GM12878 (cell line): ENCODE measurements at regions not wholly inside any gene's neighbourhood (a gene's known extent, or its start where the extent isn't known, plus 50 kb on each side); places are given as distances from the start of the nearest gene placed in this dataset.

ENCODE experiments used
- ATAC-seq: fragments of 200-7000 bp; cut with Tn5 transposase; 3 replicates; pipeline ENCODE4 v1.9.1; 2020; ENCODE audit warnings: mild to moderate bottlenecking, moderate library complexity
- BruUV-seq: library from RNA; stranded (reverse); fragments of 400-500 nt; replicated peaks from 2 replicates; lab custom pipeline; 2021; lab: Mats Ljungman, UMichigan
- CTCF ChIA-PET: fragments of 300-600 bp; sonication (Branson Sonifier 250); formaldehyde crosslinking; extraction: SDS; loops from one replicate; lab custom pipeline; 2021; ENCODE audit warnings: inconsistent platforms; lab: Yijun Ruan, JAX
- POLR2A ChIA-PET: fragments of 350-600 bp; formaldehyde crosslinking; extraction: SDS; loops from one replicate; lab custom pipeline; 2021; ENCODE audit warnings: inconsistent platforms; lab: Charles Lee
- RAD21 ChIA-PET: fragments of 300-600 bp; sonication (Branson Sonifier 250); formaldehyde crosslinking; loops from one replicate; lab custom pipeline; 2023; ENCODE audit warnings: antibody characterized with exemption; ENCODE audit not compliant: unreplicated experiment; lab: Charles Lee
- SMC1A ChIA-PET: fragments of 300-600 bp; sonication (Branson Sonifier 250); formaldehyde crosslinking; loops from one replicate; lab custom pipeline; 2023; ENCODE audit not compliant: unreplicated experiment, uncharacterized antibody; lab: Charles Lee
- DNase-seq: peaks from one replicate; pipeline ENCODE4 v3.0.0-alpha.2; 2011; ENCODE audit warnings: low read depth, low spot score
- FAIRE-seq: peaks from 3 replicates; lab custom pipeline; 2011; peaks lifted over from hg19 to GRCh38; lab: Jason Lieb, UNC
- H2AFZ ChIP-seq: 2 replicates; pipeline ENCODE4 v1.6.0; 2011; ENCODE audit warnings: low read depth, low read length, control low read depth; ENCODE audit not compliant: control insufficient read depth
- H3K27ac ChIP-seq: 2 replicates; pipeline ENCODE4 v1.5.1; 2011; ENCODE audit warnings: control low read depth; ENCODE audit not compliant: control insufficient read depth, insufficient read depth
- H3K27me3 ChIP-seq, 2 experiments: replicated peaks in 1 of 2; 2 replicates each; pipeline versions ENCODE4 v1.6.0 to v1.6.1; 2011; ENCODE audit warnings: low read length in 1 of 2; ENCODE audit not compliant: control insufficient read depth in 2 of 2, insufficient read depth in 2 of 2
- H3K36me3 ChIP-seq, 2 experiments: 2 replicates each; pipeline ENCODE4 v1.5.1; 2011; ENCODE audit warnings: low read length in 1 of 2; ENCODE audit not compliant: control insufficient read depth in 2 of 2, insufficient read depth in 2 of 2
- H3K4me1 ChIP-seq: 2 replicates; pipeline ENCODE4 v1.6.1; 2011; ENCODE audit warnings: mild to moderate bottlenecking, low read length, moderate library complexity, mixed read lengths; ENCODE audit not compliant: control insufficient read depth, insufficient read depth
- H3K4me2 ChIP-seq: 2 replicates; pipeline ENCODE4 v1.6.0; 2011; ENCODE audit warnings: control low read depth; ENCODE audit not compliant: control insufficient read depth, insufficient read depth
- H3K4me3 ChIP-seq: fragments of 200-600 bp; sonication (generic); 2 replicates; pipeline ENCODE4 v1.5.1; 2016
- H3K79me2 ChIP-seq: 2 replicates; pipeline ENCODE4 v1.6.0; 2011; ENCODE audit warnings: low read length; ENCODE audit not compliant: control insufficient read depth, insufficient read depth
- H3K9ac ChIP-seq: 2 replicates; pipeline ENCODE4 v1.8.0; 2011; ENCODE audit warnings: low read length, control low read depth, mixed read lengths; ENCODE audit not compliant: control insufficient read depth, insufficient read depth
- H3K9me3 ChIP-seq: replicated peaks from 3 replicates; pipeline ENCODE4 v1.5.1; 2011; ENCODE audit warnings: mild to moderate bottlenecking, low read length; ENCODE audit not compliant: control insufficient read depth, insufficient read depth
- H4K20me1 ChIP-seq: 2 replicates; pipeline ENCODE4 v1.6.0; 2011; ENCODE audit not compliant: control insufficient read depth, insufficient read depth
- ATF7 ChIP-seq: fragments of 450-650 bp; IDR thresholded peaks from 2 replicates; pipeline ENCODE4 v1.6.1; 2016; ENCODE audit warnings: low read depth, mild to moderate bottlenecking
- BACH1 ChIP-seq: fragments of 450-650 bp; IDR thresholded peaks from 2 replicates; pipeline ENCODE4 v1.6.1; 2017; ENCODE audit warnings: mild to moderate bottlenecking, borderline replicate concordance
- CBFB ChIP-seq: IDR thresholded peaks from 2 replicates; pipeline ENCODE4 v1.6.1; 2016; ENCODE audit warnings: antibody characterized with exemption, low read depth
- CBX5 ChIP-seq: sonication (generic); IDR thresholded peaks from 2 replicates; pipeline ENCODE4 v1.6.1; 2016; ENCODE audit warnings: low read depth, moderate library complexity, mild to moderate bottlenecking, inconsistent platforms
- ESRRA ChIP-seq: IDR thresholded peaks from 2 replicates; pipeline ENCODE4 v1.6.1; 2012; ENCODE audit warnings: mild to moderate bottlenecking, low read length, improper control_type of control experiment
- FOXM1 ChIP-seq: IDR thresholded peaks from 2 replicates; pipeline ENCODE4 v1.6.1; 2012; ENCODE audit warnings: low read depth, mild to moderate bottlenecking, inconsistent platforms, low read length, moderate library complexity
- PBX3 ChIP-seq: IDR thresholded peaks from 2 replicates; pipeline ENCODE4 v1.6.1; 2011; ENCODE audit warnings: mild to moderate bottlenecking, low read depth, low read length, moderate library complexity; ENCODE audit not compliant: insufficient replicate concordance
- PKNOX1 ChIP-seq: fragments of 450-650 bp; IDR thresholded peaks from 2 replicates; pipeline ENCODE4 v1.6.1; 2016; ENCODE audit warnings: mild to moderate bottlenecking
- STAT1 ChIP-seq: fragments of 450-650 bp; conservative IDR thresholded peaks from 2 replicates; pipeline ENCODE4 v1.6.1; 2014; ENCODE audit warnings: antibody characterized with exemption, mild to moderate bottlenecking
- STAT3 ChIP-seq: IDR thresholded peaks from 2 replicates; pipeline ENCODE4 v1.6.1; 2011; ENCODE audit warnings: low read depth, low read length, improper control_type of control experiment
- WRNIP1 ChIP-seq: IDR thresholded peaks from 2 replicates; pipeline ENCODE4 v1.6.1; 2011; ENCODE audit warnings: low read depth, low read length, improper control_type of control experiment, borderline replicate concordance
- ZNF217 ChIP-seq: fragments of 450-650 bp; IDR thresholded peaks from 2 replicates; pipeline ENCODE4 v1.6.1; 2017; ENCODE audit warnings: antibody characterized with exemption, mild to moderate bottlenecking
- ZNF622 ChIP-seq: fragments of 450-650 bp; IDR thresholded peaks from 2 replicates; pipeline ENCODE4 v1.6.1; 2017; ENCODE audit warnings: mild to moderate bottlenecking, inconsistent platforms
- WGBS: methylation state at CpG from one replicate; pipeline ENCODE4 v1.1.6; 2016; ENCODE audit warnings: low lambda C conversion rate; ENCODE audit not compliant: insufficient replicate concordance, insufficient coverage; ENCODE audit errors: missing lambda C conversion rate; 5-methylcytosine and 5-hydroxymethylcytosine counted together
- in situ Hi-C: fragments of 300-500 bp; cut with MboI; formaldehyde crosslinking; loops from 9 replicates; pipeline ENCODE4 v1.14.3; 2018; ENCODE audit warnings: mixed read lengths
- intact Hi-C: fragments of 100-400 bp; cut with micrococcal nuclease; formaldehyde crosslinking; loops from one replicate; pipeline ENCODE4 v1.14.2; 2022; ENCODE audit not compliant: unreplicated experiment
- TF ChIP-seq, protein P1 (sequence below): fragments of 450-650 bp; IDR thresholded peaks from 2 replicates; pipeline ENCODE4 v1.6.1; 2016; ENCODE audit warnings: mild to moderate bottlenecking, moderate library complexity, borderline replicate concordance

- no TSS peak for BruUV-seq
- FAIRE-seq = no peak
- SMC1A ChIA-PET = no interaction called here
- H3K36me3 ChIP-seq = no peaks in the 10 kb centered on the region
- in situ Hi-C loops (no loop called here), intact Hi-C loops (no loop called here)
- TF ChIP-seq PKNOX1 (no peak), ZNF622 (no peak), STAT1 (no peak), ESRRA (no peak), STAT3 (no peak), CBX5 (no peak), FOXM1 (no peak), ATF7 (no peak), PBX3 (no peak), WRNIP1 (no peak), BACH1 (no peak), CBFB (no peak), ZNF217 (no peak)
- TF ChIP-seq, protein P1, sequence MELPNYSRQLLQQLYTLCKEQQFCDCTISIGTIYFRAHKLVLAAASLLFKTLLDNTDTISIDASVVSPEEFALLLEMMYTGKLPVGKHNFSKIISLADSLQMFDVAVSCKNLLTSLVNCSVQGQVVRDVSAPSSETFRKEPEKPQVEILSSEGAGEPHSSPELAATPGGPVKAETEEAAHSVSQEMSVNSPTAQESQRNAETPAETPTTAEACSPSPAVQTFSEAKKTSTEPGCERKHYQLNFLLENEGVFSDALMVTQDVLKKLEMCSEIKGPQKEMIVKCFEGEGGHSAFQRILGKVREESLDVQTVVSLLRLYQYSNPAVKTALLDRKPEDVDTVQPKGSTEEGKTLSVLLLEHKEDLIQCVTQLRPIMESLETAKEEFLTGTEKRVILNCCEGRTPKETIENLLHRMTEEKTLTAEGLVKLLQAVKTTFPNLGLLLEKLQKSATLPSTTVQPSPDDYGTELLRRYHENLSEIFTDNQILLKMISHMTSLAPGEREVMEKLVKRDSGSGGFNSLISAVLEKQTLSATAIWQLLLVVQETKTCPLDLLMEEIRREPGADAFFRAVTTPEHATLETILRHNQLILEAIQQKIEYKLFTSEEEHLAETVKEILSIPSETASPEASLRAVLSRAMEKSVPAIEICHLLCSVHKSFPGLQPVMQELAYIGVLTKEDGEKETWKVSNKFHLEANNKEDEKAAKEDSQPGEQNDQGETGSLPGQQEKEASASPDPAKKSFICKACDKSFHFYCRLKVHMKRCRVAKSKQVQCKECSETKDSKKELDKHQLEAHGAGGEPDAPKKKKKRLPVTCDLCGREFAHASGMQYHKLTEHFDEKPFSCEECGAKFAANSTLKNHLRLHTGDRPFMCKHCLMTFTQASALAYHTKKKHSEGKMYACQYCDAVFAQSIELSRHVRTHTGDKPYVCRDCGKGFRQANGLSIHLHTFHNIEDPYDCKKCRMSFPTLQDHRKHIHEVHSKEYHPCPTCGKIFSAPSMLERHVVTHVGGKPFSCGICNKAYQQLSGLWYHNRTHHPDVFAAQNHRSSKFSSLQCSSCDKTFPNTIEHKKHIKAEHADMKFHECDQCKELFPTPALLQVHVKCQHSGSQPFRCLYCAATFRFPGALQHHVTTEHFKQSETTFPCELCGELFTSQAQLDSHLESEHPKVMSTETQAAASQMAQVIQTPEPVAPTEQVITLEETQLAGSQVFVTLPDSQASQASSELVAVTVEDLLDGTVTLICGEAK = no peak
- ATAC-seq = no peak
- 31% methylated on average over 3 of the region's 3 CpGs for WGBS
- POLR2A ChIA-PET = no interaction called here
- H3K27ac ChIP-seq = no peak overlapping the region
- H3K4me1 ChIP-seq = no peaks in the 10 kb centered on the region
- peaks cover 0 to 2% of the 10 kb centered on the region in 2 experiments; a peak in 2 of 4 replicates for H3K27me3 ChIP-seq
- no peak overlapping the region for H3K4me2 ChIP-seq
- no peak for DNase-seq
- H2AFZ ChIP-seq = no peak overlapping the region
- no peaks in the 10 kb centered on the region for H3K9me3 ChIP-seq
- H3K4me3 ChIP-seq = no peak overlapping the region
- H3K9ac ChIP-seq = no peak overlapping the region
- CTCF ChIA-PET = no interaction called here
- H3K79me2 ChIP-seq = no peaks in the 10 kb centered on the region
- no peaks in the 10 kb centered on the region for H4K20me1 ChIP-seq
- RAD21 ChIA-PET = no interaction called here
Measured at GRCh38 chr1:222216255-222216754, 331.6 kb downstream of the HHIPL2 start.
